Spleen (tissue), 11 donors: ENCODE measurements at regions not wholly inside any gene's neighbourhood (a gene's known extent, or its start where the extent isn't known, plus 50 kb on each side); places are given as distances from the start of the nearest gene placed in this dataset.

ENCODE experiments used
- DNase-seq: peaks from one replicate; pipeline ENCODE4 v3.0.0-alpha.2; 2020
- H3K27ac ChIP-seq, 8 donors: fragments of 200-600 bp; sonication (generic) in 7 of 8; 1 replicate in 4 of 8; 2 replicates in 4 of 8; pipeline versions ENCODE4 v1.5.0 to v1.8.0; 2016 to 2021; ENCODE audit warnings: inconsistent platforms in 4 of 8, mild to moderate bottlenecking in 4 of 8, moderate library complexity in 1 of 8
- H3K27me3 ChIP-seq, 7 donors: fragments of 200-600 bp; sonication (generic) in 6 of 7; replicated peaks in 1 of 7; 1 replicate in 4 of 7; 2 replicates in 3 of 7; pipeline versions ENCODE4 v1.5.0 to v1.8.0; 2016 to 2021; ENCODE audit warnings: inconsistent platforms in 3 of 7, mild to moderate bottlenecking in 1 of 7
- H3K36me3 ChIP-seq, 6 donors: fragments of 200-600 bp; sonication (generic) in 5 of 6; 1 replicate in 4 of 6; 2 replicates in 2 of 6; pipeline versions ENCODE4 v1.5.0 to v1.8.0; 2016 to 2021; ENCODE audit warnings: inconsistent platforms in 2 of 6
- H3K4me1 ChIP-seq, 6 donors: fragments of 200-600 bp; sonication (generic) in 5 of 6; 1 replicate in 3 of 6; 2 replicates in 3 of 6; pipeline versions ENCODE4 v1.5.0 to v1.8.0; 2016 to 2021; ENCODE audit warnings: inconsistent platforms in 3 of 6
- H3K4me3 ChIP-seq, 8 donors: fragments of 200-600 bp; sonication (generic) in 7 of 8; 1 replicate in 4 of 8; 2 replicates in 4 of 8; pipeline versions ENCODE4 v1.5.0 to v1.8.0; 2016 to 2021; ENCODE audit warnings: inconsistent platforms in 4 of 8, mild to moderate bottlenecking in 4 of 8, moderate library complexity in 2 of 8
- H3K9me3 ChIP-seq, 8 donors: fragments of 200-600 bp; sonication (generic) in 7 of 8; 1 replicate in 4 of 8; 2 replicates in 4 of 8; pipeline versions ENCODE4 v1.5.0 to v1.8.0; 2016 to 2021; ENCODE audit warnings: inconsistent platforms in 4 of 8
- POLR2A ChIP-seq, 3 donors: fragments of 450-650 bp; IDR thresholded peaks; one replicate each; pipeline ENCODE4 v1.5.1; 2017; ENCODE audit warnings: antibody characterized with exemption in 3 of 3, mild to moderate bottlenecking in 1 of 3
- POLR2AphosphoS5 ChIP-seq, 3 donors: sonication (generic); formaldehyde crosslinking; IDR thresholded peaks; one replicate each; pipeline ENCODE4 v1.5.1; 2017; ENCODE audit warnings: antibody characterized with exemption in 3 of 3
- WGBS, 5 donors: extraction: QIAGEN DNeasy Blood & Tissue Kit in 3 of 5; methylation state at CpG; one replicate each; pipeline versions ENCODE4 v1.1.5 to v1.1.7; 2013 to 2018; 5-methylcytosine and 5-hydroxymethylcytosine counted together
- intact Hi-C: fragments of 100-400 bp; cut with DNase I; formaldehyde crosslinking; loops from one replicate; pipeline ENCODE4 v1.15.0; 2023; ENCODE audit warnings: low total_unique reads
- TF ChIP-seq, protein P1 (sequence below), 11 experiments: fragments of 200-600 bp in 7 of 11; fragments of 450-650 bp in 4 of 11; sonication (generic) in 4 of 11; IDR thresholded peaks in 8 of 11; conservative IDR thresholded peaks in 3 of 11; 1 replicate in 7 of 11; 2 replicates in 4 of 11; pipeline versions ENCODE4 v1.4.0 to v1.8.0; 2016 to 2021; ENCODE audit warnings: antibody characterized with exemption in 11 of 11, inconsistent platforms in 4 of 11, mild to moderate bottlenecking in 1 of 11
- donor health status: healthy with polysubstance abuse.
- donor health status: DM: no; HTN: no; CAD: no; lungs with moderate emphysema.
- donor health status: DM: no; HTN: no; CAD: no.
- donor health status: Bipolar disorder and iron deficiency.
- donor health status: healthy.
- donor health status: DM: no; HTN: no; CAD: no.
- donor health status: DM: yes; HTN: yes; CAD: no.

DNA sequence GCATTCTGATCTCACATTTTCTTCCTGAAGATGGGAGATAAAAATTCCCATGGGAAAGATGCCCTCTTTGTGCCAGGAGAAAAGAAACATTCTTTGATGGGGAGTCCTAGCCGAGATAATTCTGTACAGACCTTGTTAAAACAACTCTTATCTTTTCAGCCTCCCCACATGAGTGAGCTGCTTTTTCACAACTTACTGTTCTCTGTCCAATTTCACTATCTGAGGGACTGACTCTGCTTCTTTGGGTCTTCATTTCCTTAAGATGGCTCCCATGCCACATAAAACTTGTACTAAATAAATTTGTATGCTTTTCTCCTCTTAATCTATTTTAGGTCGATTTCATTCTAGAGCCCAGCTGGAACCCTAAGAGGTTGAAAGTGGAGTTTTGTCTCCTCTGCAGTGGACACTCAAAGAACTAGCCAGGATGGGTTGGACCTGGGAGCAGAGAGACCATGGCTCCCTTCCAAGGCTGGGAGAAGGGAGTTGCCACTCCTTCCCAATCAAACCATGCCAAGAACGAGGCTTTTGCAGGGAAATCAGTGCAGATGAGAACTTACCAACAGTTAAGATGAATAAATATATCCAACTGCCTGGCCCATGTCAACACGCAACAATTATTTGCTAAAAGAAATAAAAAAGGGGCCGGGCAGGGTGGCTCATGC lies 285.8 kb upstream of the SULF2 start:
- H3K9me3 ChIP-seq = peaks cover 0 to 5% (median 0%) of the 10 kb centered on the region in 8 donors

DNA sequence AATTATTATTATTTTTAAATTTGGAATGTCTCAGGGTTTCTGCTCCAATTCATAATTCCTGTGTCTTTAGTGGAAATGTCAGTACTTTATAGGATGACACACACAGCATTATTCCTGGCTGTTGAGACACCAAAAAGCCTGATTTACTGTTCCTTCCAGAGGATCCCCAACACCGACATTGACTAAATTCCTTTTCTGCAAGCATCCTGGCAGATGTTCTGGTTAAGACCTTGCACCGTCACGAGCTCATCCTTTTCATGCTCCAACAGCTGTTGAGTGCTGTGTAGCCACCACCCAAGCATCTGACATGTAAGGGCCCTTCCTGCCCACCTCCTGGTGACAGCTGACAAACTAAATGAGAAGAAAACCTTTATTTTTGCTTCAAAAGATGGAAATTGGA lies 284.3 kb upstream of the SULF2 start:
- Histone ChIP-seq H3K27ac (no peak overlapping the region), H3K4me3 (no peak overlapping the region), H3K27me3 (peaks cover 0 to 3% (median 0%) of the 10 kb centered on the region in 7 donors), H3K9me3 (peaks cover 0 to 5% (median 0%) of the 10 kb centered on the region in 8 donors), H3K36me3 (no peaks in the 10 kb centered on the region), H3K4me1 (no peaks in the 10 kb centered on the region)
- intact Hi-C loops = no loop called here
- TF ChIP-seq POLR2AphosphoS5 (IDR thresholded peaks at IDR 0.05) (no peak), POLR2A (IDR thresholded peaks at IDR 0.05) (no peak)
- TF ChIP-seq, protein P1, sequence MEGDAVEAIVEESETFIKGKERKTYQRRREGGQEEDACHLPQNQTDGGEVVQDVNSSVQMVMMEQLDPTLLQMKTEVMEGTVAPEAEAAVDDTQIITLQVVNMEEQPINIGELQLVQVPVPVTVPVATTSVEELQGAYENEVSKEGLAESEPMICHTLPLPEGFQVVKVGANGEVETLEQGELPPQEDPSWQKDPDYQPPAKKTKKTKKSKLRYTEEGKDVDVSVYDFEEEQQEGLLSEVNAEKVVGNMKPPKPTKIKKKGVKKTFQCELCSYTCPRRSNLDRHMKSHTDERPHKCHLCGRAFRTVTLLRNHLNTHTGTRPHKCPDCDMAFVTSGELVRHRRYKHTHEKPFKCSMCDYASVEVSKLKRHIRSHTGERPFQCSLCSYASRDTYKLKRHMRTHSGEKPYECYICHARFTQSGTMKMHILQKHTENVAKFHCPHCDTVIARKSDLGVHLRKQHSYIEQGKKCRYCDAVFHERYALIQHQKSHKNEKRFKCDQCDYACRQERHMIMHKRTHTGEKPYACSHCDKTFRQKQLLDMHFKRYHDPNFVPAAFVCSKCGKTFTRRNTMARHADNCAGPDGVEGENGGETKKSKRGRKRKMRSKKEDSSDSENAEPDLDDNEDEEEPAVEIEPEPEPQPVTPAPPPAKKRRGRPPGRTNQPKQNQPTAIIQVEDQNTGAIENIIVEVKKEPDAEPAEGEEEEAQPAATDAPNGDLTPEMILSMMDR (IDR thresholded peaks at IDR 0.05 in 8 of 11, conservative IDR thresholded peaks at IDR 0.05 in 3 of 11) = no peak
- no peak for DNase-seq
- WGBS, 5 donors = 71 to 80% (median 79%) methylated on average over 3 of the region's 3 CpGs

More for the DNA sequence above, 285.8 kb upstream of the SULF2 start:
- TF ChIP-seq POLR2AphosphoS5 (IDR thresholded peaks at IDR 0.05) = no peak
- no peak for TF ChIP-seq POLR2A (IDR thresholded peaks at IDR 0.05)
- TF ChIP-seq, protein P1 (IDR thresholded peaks at IDR 0.05 in 8 of 11, conservative IDR thresholded peaks at IDR 0.05 in 3 of 11) = no peak
- Histone ChIP-seq H3K4me1 (no peaks in the 10 kb centered on the region), H3K36me3 (no peaks in the 10 kb centered on the region), H3K27ac (peak overlapping the region in 1 of 8 donors; percentile 4), H3K4me3 (no peak overlapping the region), H3K27me3 (peaks cover 0 to 3% (median 0%) of the 10 kb centered on the region in 7 donors)
- DNase-seq = no peak
- WGBS, 5 donors = 50 to 76% (median 73%) methylated on average over 5 of the region's 5 CpGs
- intact Hi-C loops = no loop called here

DNA sequence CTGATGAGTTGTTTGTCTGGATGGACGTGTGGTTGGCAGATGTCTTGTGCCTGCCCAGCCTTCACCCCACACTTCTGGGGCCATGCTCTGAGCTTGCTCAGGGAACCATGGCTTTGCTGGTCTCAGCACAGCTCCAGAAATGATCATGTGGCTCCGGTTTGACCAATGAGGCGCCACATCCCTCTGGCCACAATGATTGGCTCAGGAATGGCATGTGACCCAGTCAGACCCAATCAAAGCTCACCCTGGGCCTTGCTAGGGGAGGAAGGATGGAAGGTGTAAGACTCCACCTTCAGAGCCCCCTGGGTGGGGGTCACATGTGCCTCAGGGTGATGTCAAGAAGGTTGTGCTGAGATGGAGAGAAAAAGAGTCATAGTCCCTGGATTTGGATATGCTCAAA lies 281.6 kb upstream of the SULF2 start:
- intact Hi-C loops = no loop called here
- no peak for DNase-seq
- no peaks in the 10 kb centered on the region for H3K4me1 ChIP-seq
- TF ChIP-seq POLR2A (IDR thresholded peaks at IDR 0.05) = no peak
- no peak for TF ChIP-seq POLR2AphosphoS5 (IDR thresholded peaks at IDR 0.05)
- TF ChIP-seq, protein P1 (IDR thresholded peaks at IDR 0.05 in 8 of 11, conservative IDR thresholded peaks at IDR 0.05 in 3 of 11) = no peak
- 83 to 94% (median 87%) methylated on average over 3 of the region's 3 CpGs for WGBS, 5 donors
- H3K27ac ChIP-seq = no peak overlapping the region
- peaks cover 0 to 5% (median 0%) of the 10 kb centered on the region in 8 donors for H3K9me3 ChIP-seq
- peaks cover 0 to 3% (median 0%) of the 10 kb centered on the region in 7 donors for H3K27me3 ChIP-seq
- no peak overlapping the region for H3K4me3 ChIP-seq
- no peaks in the 10 kb centered on the region for H3K36me3 ChIP-seq

GRCh38 chr20:48066246-48066645 lies 281.0 kb upstream of the SULF2 start:
- H3K27me3 ChIP-seq = peaks cover 0 to 3% (median 0%) of the 10 kb centered on the region in 7 donors
- H3K9me3 ChIP-seq = peaks cover 0 to 5% (median 0%) of the 10 kb centered on the region in 8 donors
- DNase-seq = no peak
- no peaks in the 10 kb centered on the region for H3K4me1 ChIP-seq
- H3K4me3 ChIP-seq = no peak overlapping the region
- no peaks in the 10 kb centered on the region for H3K36me3 ChIP-seq
- no peak for TF ChIP-seq POLR2A (IDR thresholded peaks at IDR 0.05)
- TF ChIP-seq, protein P1 (IDR thresholded peaks at IDR 0.05 in 8 of 11, conservative IDR thresholded peaks at IDR 0.05 in 3 of 11) = no peak
- TF ChIP-seq POLR2AphosphoS5 (IDR thresholded peaks at IDR 0.05) = no peak
- no peak overlapping the region for H3K27ac ChIP-seq
- intact Hi-C loops = no loop called here
- 77 to 86% (median 83%) methylated on average over 13 of the region's 13 CpGs for WGBS, 5 donors
